ENCODE measurements at regions not wholly inside any gene's neighbourhood (a gene's known extent, or its start where the extent isn't known, plus 50 kb on each side); places are given as distances from the start of the nearest gene placed in this dataset.
"Not testable (repeated sequence)": the region's sequence is repeated elsewhere in the genome, so short reads cannot be mapped to it uniquely, and the experiment has no call there.

DNA sequence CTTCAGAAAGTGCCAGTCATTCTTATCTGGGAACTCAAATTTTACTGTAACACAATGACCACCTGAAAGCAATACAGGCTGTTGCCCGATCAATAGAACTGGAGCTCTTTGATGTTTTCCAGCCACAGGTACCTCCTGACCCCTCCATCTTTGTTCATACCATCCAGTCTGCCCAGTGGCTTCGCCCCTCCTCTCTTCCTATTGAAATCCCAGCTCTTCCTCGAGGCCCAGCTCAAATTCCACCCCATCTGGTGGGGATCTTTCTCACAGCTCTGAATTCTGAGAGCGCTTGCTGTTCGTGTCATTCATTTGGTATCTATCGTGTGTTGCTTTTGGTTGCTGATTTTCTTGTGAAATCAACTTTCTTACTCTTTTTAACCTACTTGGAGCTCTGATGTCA, 87.9 kb upstream of the CNKSR3 start:
- no peak for DNase-seq (ENCODE audit: low read depth in 4 of 4, low spot score in 1 of 4)

DNA sequence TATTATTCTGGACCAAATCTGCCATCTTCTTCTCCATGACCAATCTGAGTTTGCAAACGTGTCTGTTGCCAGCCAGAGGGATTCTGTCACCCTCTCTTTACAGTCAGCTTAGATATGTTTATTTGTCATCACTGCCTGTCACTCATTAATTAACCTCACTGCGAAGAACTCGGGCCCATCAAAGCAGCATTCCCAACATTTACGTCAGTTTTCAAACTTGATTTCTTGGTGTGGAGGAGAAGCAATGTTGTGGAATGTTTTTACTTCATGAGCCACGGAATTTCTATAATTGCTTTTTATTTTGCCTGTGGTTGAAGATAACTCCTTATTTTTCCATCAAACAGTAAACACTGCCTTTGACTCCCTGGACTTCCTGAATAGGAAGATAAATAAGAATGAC, 91.8 kb upstream of the CNKSR3 start:
- DNase-seq (ENCODE audit: low read depth in 4 of 4, low spot score in 1 of 4) = no peak

DNA sequence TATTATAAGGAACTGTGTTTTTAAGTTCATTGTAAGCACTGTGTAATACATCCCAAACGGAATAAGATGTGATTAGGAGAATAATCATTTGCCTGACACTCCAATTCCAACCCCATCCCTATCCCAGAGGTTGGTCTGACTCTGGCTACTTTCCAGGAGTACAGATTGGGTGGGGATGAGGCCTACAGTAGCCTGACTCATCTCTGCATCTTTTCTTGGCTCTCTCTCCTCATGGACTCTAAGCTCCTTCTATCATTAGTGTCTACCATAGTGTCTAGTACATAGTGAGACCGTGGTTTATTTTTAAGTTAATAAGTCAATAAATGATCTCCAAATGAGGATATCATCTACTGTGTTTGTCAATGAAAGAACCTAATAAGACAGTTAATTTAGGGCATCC, 92.2 kb upstream of the CNKSR3 start:
- no peak for DNase-seq (ENCODE audit: low read depth in 4 of 4, low spot score in 1 of 4)

DNA sequence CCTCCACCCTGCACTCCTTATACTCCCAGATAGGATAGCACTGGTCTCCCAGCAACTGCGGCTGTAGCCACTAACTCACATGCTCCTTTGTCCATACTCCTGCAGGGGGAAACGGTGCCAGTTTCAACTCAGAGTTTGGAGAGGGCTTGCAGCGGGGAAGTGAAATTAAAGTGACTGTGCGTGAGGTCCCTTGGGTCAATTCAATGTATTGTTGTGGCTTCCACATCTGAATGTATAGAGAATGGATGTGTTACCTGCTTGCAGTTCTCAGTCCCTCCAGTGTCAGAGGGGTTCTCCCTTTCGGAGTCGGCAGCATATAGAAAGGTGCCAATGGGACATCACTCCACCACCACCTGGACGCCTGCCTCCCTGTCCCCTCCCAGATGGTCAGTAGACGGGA, 93.6 kb upstream of the CNKSR3 start:
- no peak for DNase-seq (ENCODE audit: low read depth in 4 of 4, low spot score in 1 of 4)

DNA sequence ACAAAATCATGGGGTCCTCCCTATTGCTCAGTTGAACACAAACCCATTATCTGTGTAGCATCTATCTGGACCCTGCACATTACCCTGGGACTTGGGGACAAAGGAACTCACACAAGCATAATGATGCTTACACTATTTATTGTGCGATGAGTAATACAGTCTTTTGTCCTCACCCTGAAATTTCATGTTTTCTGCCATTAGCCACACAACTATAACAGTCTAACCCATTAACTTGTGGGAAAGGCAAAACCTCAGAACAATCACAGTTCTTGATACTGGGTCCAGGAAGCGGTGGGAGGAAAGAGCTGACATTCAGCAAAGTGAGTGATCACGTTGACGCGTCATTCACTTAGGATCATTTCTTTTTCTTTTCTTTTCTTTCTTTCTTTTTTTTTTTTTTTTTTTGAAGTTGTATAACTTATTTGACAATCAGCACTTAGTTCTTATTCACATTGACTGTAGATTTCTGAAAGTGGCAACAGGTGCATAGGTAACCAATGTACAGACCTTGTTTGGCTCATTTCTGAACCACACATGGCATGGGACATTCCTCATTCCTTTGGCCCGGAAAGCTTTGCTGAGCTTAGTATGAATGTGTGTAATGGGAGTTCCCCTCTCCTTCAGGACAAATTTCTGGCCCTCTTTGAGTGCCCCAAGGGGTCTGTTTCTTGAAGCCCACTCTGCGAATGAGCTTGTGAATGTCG, 94.8 kb upstream of the CNKSR3 start:
- DNase-seq (ENCODE audit: low read depth in 4 of 4, low spot score in 1 of 4) = peak in 1 of 4 experiments; percentile 13

DNA sequence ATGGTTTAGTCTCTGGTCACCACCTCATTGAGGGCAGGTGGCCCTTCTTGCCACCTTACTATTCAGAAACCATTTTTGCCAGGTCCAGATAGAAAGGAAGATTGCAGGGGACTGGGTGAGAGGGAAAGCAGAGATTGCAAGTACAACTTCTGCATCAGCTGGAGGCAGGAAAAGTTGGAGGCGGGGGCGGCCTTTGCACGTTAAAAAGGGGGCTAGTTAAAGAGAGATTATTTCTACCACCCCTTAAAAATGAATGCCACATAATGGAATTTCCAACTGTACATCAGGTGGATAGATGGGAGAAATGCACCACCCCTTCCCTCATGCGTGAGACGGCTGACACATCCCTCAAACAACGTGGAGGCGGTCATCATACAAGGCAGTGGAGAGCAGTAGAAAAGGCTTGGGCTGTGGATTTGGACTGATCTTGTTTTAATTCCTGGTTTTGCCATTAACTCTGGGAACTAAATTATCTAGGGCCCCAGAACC, 95.4 kb upstream of the CNKSR3 start:
- no peak for DNase-seq (ENCODE audit: low read depth in 4 of 4, low spot score in 1 of 4)

DNA sequence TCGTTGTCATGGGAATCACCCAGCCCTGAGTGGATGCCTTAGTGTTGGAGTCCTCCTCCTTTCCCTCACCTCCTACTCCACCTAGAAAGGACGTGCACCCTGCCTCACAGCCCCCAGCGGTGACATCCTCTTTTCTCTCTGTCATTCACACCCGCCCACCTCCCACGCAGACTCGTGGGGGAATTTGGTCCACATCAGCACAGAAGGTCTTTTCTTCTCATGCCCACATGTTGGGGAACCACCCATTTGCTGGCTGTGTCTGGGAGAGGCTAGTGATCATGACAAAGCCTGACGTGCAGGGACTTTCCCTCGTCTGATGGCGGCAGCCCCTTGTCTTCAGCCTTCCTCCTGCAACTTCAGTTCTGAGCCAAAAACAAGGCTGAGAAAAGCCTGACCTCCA, 96.0 kb upstream of the CNKSR3 start:
- DNase-seq (ENCODE audit: low read depth in 4 of 4, low spot score in 1 of 4) = peak; percentile 68 to 82 (median 78)

DNA sequence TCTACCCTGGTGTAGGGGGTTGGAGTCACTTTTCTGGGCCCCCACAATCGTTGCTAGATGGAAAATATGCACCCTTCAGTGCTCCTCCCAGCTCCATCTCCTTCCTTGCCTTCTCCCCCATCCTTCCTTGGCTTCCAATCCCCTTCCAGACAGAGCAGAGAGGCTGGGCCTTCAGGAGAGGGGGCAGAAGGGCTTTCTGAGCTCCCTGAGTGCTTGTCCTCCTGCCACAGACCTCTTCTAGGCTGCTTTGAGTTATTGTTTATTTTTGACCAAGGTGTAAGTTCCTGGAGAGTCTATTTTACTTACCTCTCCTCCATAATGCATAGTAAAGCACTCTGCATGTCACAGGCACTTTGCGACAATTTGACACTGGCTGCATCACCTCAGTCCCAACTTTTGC, 96.4 kb upstream of the CNKSR3 start:
- no peak for DNase-seq (ENCODE audit: low read depth in 4 of 4, low spot score in 1 of 4)

DNA sequence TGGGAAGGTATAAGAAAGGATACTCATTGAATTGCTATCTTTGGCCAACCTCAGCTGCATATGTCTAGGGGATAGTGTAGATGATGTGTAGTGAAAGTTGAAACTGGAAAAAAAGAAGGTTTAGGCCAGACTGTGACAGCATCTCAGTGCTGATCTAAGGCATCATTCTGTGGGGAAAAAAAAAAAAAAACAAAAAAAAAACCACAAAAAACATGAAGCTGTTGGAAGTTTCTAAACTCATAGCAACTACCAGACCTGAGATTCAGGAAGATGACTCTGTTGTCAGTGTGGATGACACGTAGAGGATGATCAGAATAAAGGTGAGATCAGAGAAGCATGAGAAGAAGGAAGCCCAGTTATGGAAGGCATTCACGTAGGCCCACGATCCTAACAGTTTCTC, 100.8 kb upstream of the CNKSR3 start:
- DNase-seq (ENCODE audit: low read depth in 4 of 4, low spot score in 1 of 4) = no peak

DNA sequence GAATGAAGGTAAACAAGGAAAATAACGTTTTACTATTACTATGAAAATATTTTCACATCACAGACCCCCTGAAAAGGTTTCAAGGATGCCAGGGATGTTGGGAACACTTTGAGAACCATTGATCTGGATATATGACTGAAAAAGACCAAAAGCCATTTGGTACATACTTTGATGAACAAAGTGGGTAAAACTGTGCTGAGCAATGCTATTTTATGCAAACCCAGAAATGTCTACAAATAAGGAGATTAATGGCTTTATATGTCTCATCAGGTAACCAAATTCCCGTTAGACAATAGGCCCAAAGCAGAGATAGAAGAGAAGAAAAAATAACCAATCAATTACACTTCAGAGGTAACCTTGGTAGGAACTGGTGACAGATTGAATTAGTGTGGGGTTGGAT, 101.4 kb upstream of the CNKSR3 start:
- no peak for DNase-seq (ENCODE audit: low read depth in 4 of 4, low spot score in 1 of 4)

DNA sequence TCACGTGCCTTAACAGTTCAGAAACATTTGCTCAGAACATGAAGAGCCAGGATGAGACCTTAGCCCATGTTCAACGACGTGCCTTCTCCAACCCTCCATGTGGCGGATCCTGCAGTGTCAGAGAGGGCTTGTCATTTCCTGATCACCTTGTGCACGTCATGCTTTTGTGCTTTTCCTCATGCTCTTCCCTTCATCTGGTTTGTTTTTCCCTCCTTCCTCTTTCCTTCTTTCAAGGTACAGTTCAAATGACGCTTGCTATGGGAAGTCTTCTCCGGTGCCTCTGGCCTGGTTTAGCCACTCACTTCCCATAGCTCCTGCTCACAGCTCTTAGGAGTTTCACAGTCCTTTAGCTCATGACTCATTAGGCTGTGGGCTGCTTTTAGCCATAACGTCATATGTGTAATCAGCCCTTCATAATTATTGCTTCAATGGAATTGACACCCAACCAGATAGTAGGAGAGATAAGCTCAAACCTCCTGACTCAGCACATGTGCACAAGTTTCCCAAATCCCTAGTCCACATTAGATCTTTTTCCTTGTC, 102.7 kb upstream of the CNKSR3 start:
- DNase-seq (ENCODE audit: low read depth in 4 of 4, low spot score in 1 of 4) = no peak

DNA sequence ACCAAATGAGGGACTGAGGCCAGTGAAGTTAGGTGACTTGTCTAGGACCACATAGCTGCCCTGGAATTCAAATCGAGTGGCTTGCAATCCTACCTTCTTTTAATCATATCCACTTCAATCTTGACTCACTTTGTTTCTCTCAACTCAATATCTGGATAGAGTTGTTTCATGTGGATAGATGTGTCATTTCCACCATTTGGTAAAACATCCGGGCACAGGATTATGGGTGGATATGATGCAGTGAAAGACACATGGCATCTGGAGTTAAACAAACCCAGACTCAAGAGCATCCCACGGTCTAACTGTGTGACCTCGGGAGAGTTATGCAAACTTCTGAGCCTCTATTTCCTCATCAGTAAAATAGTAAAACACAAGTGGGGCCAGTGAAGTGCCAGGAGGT, 103.6 kb upstream of the CNKSR3 start:
- no peak for DNase-seq (ENCODE audit: low read depth in 4 of 4, low spot score in 1 of 4)

DNA sequence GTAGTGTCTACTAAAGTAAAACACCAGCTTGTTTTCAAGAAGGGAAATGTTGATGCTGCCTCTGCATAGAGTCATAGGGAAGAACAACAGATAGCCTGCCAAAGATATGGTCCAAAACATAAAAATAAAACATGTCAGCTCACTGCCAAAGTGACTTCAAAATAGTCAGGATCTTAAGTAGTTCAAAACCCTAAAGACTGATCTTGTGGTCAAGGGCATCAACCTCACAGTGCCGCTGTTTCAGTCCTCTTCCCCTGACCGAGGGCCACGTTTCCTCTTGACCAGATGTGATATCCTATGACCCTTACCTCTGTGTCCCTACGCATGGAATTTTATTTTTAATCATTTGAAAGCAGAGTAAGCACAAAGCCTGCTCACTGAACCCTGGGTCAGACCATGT, 104.2 kb upstream of the CNKSR3 start:
- DNase-seq (ENCODE audit: low read depth in 4 of 4, low spot score in 1 of 4) = no peak

DNA sequence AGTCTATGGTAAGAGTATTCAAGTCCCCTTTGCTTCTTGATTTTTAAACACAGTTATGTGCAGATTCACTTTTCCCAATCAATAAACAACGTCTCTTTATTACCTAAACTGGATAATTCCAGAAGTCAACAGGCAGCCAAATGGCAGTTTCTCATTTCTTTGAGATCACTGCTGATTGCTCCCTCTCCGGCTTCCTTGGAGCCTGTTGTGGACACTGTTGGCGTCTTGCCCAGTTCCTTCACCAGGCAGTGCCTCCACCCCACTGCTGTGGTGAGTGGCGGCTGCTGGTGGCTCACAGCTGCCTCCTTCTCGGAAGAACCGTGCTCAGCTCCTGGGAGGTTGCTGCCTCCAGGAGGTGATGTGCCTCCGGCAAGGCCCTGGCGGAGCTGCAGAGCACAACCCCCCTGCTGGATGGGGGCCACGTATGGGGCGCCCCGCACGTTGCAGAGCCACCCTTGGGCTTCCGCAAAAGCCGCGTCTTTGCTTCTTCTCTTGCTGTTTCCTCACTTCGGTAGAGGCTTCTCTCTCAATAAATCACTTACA, 105.1 kb upstream of the CNKSR3 start:
- no peak for DNase-seq (ENCODE audit: low read depth in 4 of 4, low spot score in 1 of 4)

DNA sequence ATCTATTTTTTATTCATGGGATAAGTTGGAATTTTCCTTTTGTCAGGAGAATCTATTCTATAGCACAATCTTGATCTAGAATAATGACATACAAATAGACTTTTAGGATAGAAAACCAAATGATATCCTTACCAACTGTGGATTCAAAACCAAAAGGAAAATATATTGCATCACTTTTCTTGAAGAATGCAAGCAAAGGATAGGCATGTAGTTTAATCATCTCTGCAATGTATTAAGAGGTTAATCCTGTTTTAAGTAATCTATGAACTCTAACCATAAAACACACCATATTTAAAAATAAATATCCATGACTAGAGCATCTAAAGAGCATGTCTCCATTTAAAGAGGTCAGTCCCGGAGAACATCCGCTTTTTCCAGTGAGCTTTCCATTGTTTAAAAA, 106.7 kb upstream of the CNKSR3 start:
- DNase-seq (ENCODE audit: low read depth in 4 of 4, low spot score in 1 of 4) = no peak

DNA sequence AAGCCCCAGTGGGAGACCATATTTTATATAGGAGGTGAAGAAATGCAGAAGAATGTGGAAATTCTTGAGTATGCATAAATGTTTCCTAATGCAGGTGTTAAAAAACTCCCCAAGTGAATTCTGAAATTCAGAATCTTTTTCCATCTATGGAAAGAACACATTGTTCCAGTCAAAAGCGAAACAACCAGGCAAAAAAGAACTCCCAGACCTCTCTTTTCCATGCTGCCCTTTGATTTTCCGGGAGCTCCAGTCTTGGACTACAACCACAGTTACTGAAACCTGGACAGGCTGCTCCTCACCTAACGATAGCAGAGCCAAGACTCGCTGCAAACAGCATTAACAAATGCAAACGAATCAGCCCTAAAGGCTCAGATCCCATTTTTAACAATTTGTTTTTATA, 108.7 kb upstream of the CNKSR3 start:
- DNase-seq (ENCODE audit: low read depth in 4 of 4, low spot score in 1 of 4) = no peak

DNA sequence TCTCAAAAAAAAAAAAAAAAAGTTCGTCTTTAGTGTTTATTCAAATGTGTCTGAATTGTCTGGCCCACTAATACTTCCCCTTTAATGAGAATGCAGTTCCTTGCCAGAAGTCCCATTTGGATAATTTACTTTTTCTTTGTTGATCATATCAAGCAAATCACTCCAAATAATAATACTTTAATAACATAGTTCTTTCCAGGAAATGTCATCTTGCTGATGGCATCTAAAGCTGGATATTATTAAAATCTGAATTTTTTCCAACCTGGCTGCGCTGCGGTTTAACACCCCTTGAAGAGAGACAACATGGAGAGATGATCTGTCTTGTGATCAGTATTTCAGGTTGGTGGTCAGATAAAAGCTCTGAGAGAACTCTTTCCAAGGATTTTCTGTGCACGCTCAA, 111.2 kb upstream of the CNKSR3 start:
- DNase-seq (ENCODE audit: low read depth in 4 of 4, low spot score in 1 of 4) = no peak

DNA sequence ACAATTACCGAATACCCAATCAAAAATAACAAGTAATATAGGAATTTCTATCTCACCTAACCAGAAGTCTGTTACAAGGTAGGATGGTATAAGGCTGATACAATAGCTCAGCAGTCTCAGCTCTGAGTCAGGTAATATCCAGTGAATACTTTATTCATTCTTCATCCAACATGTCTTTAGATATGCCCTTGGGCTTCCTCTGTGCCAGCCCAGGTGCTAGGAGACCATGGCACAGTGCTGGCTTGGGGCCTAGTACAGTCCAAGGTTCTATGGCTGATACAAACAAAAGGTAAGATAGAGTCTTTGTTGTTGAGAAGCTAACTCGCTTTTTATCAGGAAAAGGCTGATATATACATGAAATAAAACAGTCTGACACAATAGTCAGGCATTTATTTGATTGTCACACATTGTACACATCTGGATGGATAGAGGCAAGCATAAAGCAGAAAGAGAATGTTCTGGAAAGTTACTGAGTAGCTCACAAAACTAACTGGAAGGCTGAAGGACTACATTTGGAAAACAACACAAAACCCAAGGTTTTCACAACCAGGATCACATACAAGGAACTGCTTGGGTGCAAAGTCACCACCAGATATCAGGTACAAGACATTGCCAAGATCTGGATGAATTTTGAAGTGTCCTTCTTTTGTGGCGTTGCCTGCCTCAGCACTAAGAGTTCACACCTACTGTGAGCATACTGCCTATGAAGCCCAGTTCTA, 110.4 kb upstream of the SCAF8 start:
- DNase-seq (ENCODE audit: low read depth in 4 of 4, low spot score in 1 of 4) = no peak

DNA sequence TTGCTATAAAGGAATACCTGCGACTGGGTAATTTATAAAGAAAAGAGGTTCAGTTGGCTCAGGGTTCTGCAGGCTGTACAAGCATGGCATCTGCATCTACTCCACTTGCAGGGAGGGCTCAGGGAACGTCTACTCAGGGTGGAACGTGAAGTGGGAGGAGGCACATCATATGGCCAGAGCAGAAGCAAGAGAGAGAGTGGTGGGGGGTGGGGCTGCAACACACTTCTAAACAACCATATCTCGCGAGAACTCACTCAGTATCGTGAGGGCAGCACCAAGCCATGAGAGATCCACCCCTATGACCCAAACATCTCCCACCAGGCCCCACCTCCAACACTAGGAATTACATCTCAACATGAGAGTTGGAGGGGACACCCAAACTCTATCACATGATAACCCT, 109.8 kb upstream of the SCAF8 start:
- no peak for DNase-seq (ENCODE audit: low read depth in 4 of 4, low spot score in 1 of 4)

DNA sequence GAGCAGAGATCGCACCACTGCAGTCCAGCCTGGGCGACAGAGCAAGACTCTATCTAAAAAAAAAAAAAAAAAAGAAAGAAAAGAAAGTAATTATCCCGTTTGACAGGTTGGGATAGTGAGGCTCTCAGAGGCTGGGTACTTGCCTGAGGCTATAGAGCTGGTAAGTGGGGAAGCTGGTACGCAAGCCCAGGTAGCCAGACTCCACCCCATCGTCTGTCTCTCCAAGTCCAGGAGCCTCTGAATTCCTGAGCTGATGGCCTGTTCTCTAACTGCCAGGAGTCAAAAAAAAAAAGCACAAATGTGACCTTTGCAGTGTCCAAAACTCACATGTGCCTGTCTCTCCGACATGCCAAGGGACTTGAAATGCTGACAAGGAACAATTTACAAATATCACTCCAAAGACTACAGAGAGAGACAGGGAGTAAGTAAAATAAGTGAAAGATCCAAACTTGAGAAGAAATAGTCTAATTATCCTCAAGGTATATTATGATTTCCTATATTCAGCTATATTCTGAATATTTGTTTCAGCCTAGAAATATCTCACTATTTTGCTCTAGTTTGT, 109.1 kb upstream of the SCAF8 start:
- no peak for DNase-seq (ENCODE audit: low read depth in 4 of 4, low spot score in 1 of 4)

DNA sequence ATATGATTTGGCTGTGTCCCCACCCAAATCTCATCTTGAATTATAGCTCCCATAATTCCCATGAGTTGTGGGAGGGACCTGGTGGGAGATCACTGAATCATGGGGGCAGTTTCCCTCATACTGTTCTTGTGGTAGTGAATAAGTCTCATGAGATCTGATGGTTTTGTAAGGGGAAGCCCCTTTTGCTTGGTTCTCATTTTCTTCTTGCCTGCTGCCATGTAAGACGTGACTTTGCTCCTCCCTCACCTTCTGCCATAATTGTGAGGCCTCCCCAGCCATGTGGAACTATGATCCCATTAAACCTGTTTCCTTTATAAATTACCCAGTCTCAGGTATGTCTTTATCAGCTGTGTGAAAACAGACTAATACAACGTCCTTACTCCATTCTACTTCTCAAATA, 108.5 kb upstream of the SCAF8 start:
- DNase-seq (ENCODE audit: low read depth in 4 of 4, low spot score in 1 of 4) = not testable (repeated sequence)

DNA sequence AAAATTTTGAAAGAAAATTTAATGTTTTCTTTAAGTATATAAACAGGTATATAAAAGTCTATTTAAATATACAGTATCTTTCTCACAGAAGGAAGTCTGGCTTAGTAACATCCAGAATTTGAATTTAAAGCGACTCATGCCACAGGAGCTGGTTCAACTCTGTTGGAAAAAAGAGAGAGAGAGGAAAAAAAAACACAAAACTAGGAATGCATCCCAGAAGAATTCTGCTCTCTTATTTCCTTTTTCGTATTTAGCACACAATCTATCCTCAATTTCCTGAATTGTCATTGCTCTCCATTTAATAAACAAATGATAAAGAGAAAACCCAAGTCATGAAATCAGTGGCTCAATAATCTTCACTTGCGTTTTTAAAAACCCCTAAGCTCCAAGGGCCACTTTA, 107.5 kb upstream of the SCAF8 start:
- DNase-seq (ENCODE audit: low read depth in 4 of 4, low spot score in 1 of 4) = no peak

Data from stimulated activated CD4-positive, alpha-beta T cell treated with anti-CD3 and anti-CD28 coated beads, Interleukin-1b, Interleukin-23, amount 100 ng/mL, for 24 hours (primary cell).